HG03469 (cell line): ENCODE measurements at regions not wholly inside any gene's neighbourhood (a gene's known extent, or its start where the extent isn't known, plus 50 kb on each side); places are given as distances from the start of the nearest gene placed in this dataset.

ENCODE experiments used
- ATAC-seq: cut with Tn5 transposase; IDR thresholded peaks from one replicate; pipeline ENCODE4 v1.9.1; 2021; ENCODE audit warnings: mild to moderate bottlenecking, moderate library complexity, moderate number of reproducible peaks; ENCODE audit not compliant: unreplicated experiment

DNA sequence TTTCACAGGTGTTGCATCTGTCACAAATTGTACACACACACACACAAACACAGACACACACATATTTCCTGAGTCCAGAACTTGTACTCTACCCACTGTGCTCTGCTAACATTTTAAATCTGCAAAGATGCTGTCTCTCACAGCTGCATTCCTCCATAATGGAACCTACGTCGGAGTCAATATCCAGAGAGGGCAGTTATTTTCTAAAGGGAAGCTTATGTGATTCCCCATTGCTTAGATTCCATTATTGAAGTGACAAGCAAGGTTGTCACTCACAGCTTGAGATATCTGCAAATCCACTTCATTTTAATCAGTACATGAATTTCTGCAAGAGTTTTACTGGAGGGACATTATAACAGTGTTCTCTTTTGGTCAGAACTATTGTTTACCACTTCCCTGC lies 992.4 kb downstream of the NSUN3 start:
- ATAC-seq, result no peak

GRCh38 chr3:95082191-95082590 lies 1019.3 kb downstream of the NSUN3 start:
- no peak for ATAC-seq

DNA sequence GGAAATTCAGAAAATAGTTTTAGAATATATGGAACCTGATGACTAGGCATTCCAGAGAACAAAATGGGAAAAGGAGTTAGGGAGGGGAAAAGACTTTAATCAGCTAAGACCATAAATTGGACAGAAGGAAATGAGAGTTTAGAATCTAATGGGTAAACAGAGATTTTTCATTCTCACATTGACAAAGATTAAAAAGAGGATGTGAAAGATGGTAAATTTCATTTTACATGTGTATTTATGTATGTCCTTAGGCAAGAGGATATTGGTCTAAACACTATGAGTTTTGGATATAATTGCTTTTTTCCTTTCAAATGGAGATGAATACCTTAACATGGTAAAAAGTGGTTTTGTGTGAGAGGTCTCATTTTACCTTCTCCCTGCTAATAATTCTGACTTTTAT lies 1021.9 kb downstream of the NSUN3 start:
- ATAC-seq, result no peak

DNA sequence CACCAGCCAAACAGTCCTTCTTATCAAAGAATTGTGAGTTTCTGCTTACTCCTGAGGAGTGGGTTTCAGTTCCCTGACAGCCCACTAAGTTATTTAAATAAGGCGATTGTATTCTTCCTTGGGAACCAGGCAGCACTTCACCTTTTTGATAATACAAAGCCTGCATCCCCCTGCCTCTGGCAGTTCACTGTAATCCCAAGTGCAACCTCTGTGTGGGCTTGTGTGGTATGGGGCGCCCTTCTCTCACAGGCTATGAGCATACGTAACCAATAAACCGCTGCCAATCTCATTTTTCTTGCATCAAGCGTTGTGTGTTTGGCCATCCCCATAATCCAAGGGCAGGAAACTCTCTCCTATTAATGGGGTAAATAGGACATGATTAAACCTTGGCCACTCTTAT lies 1025.6 kb downstream of the NSUN3 start:
- ATAC-seq, result no peak

GRCh38 chr3:95097493-95097892 lies 1034.6 kb downstream of the NSUN3 start:
- ATAC-seq, result no peak

DNA sequence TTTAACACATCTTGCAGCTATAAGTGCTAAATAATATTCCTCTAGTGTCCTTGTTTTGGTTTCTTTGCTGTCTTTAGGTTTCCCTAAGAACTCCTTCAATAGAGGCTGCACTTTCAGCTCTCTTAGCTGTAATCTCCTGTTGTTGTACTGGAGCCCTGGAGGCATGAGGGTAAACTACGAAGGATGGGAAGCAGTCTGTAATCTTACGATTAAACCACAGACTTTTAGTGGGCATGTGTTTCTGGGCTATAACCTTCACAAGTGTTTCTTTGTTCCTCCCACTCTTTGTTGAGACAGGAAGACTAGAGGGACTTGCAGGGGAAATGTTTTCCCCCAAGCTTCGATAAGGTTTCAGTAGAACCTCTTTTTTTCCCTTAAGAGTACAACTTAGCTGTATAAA lies 1058.1 kb downstream of the NSUN3 start:
- ATAC-seq, result no peak

- no peak for ATAC-seq
Measured at GRCh38 chr3:95123104-95123503, 1060.2 kb downstream of the NSUN3 start.

DNA sequence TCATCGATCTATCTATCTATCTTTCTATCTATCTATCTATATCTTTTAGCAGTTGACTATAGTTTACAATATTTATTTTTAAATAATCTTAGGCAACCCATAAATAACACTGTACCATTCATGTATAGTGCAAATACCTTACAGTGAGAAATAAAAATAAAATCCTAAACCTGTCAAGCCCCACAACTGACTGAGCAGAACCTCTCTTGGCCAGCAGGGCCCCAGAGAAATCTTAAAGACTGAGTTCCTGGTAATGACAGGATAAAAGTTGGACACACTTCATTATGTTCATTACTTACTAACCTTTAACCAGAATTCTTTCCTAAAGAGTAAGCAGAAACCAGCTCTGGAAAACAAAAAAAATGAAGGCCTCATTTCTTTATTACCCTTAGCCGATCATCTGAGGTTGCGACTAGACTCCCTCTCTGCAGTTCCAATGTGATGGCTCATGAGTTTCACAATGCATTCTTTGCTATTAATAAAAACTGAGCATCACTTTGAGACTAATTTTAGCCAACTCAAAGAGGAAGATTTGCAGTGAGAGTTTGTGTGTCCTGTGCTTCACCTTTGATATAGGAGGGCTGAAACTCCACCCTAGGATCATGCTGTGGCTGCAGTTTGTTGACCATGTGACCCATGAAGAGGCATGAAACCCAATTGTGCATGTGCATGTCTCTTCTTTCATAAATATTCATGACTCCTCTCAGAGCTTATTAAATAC lies 1072.0 kb downstream of the NSUN3 start:
- ATAC-seq, result no peak

DNA sequence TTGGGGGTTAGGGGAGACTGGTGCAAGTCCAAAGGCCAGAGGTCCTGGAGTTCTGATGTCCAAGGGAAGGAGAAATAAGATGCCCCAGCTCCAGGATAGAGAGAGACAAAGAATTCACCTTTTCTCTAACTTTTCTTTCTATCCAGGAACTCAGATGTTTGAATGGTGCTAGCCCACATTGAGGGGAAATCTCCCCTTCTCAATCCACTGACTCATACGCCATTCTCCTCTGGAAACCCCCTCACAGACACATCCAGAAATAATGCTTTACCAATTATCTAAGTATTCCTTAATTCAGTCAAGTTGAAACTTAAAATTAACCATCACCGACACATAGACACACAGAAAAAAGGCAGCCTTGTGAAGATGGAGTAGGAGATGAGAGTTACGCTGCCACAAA lies 1085.2 kb downstream of the NSUN3 start:
- ATAC-seq, result no peak

GRCh38 chr3:95151590-95151989 lies 1088.7 kb downstream of the NSUN3 start:
- ATAC-seq, result no peak

GRCh38 chr3:95154766-95155165 lies 1091.9 kb downstream of the NSUN3 start:
- no peak for ATAC-seq

DNA sequence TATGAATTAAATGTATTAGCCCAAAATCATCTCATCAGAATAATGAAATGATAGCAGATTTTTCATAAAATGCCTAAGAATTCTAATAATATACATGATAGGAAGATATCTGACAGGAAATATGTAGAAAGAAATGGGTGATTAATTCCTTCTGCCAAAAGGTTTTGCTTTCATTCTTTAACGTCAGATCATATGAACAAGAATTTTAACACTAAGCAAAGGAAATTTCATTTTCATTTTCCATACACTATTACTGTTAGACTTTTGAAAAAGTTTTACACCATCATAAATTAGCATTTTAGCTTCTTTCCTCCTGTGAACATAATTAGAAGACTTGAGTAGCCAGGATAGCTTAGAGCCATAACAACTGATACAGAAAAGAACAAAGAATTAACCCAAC lies 1099.9 kb downstream of the NSUN3 start:
- ATAC-seq, result no peak

GRCh38 chr3:95167748-95168147 lies 1104.9 kb downstream of the NSUN3 start:
- no peak for ATAC-seq

DNA sequence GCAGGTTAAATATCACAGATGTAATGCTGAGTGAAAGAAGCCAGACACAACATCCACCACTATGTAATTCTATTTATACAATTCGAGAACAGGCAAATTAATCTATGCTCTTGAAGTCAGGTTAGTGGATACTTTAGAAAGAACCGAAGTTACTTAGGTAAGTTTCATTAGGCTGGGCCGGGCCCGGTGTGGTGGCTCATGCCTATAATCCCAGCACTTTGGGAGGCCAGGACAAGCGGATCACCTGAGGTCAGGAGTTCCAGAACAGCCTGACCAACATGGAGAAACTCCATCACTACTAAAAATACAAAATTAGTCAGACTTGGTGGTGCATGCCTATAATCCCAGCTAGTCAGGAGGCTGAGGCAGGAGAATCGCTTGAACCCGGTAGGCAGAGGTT lies 1105.7 kb downstream of the NSUN3 start:
- ATAC-seq, result no peak

GRCh38 chr3:95172164-95172943 lies 1109.5 kb downstream of the NSUN3 start:
- ATAC-seq, result no peak

DNA sequence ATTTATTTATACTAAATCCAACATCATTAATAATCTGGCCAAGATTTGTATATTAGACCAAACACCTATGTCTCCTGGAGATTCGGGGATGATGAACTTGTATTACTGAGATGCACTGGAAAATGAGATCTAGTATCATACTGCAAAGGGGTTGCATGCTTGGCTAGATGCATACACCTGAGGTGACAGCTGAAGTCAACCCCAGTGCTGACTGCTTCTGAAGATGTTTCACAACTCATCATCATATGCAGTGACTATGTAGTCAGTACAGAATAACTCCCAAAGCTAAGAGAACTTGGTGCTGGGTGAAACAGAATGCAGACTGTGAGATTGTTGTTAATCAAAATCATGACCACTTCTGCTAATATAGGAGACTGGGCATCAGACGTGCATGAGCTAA lies 1114.2 kb downstream of the NSUN3 start:
- no peak for ATAC-seq

- no peak for ATAC-seq
Measured at GRCh38 chr3:95184038-95184437, 1121.2 kb downstream of the NSUN3 start.

DNA sequence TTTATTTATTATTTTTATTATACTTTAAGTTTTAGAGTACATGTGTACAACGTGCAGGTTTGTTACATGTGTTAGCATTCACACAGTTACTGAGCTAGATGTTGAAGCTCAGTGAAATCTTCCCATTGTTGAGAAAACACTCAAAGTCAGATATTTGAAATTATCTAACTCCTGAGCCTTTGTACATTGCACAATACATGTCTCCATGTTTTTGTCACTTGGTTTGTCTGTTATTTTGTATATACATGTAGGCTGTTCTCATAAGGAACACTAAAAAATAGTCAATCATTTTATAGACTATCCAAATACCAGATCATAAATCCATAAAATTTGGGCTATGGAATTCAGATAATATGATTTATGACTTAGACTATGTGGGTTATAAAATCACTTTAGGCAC lies 1126.5 kb downstream of the NSUN3 start:
- no peak for ATAC-seq

DNA sequence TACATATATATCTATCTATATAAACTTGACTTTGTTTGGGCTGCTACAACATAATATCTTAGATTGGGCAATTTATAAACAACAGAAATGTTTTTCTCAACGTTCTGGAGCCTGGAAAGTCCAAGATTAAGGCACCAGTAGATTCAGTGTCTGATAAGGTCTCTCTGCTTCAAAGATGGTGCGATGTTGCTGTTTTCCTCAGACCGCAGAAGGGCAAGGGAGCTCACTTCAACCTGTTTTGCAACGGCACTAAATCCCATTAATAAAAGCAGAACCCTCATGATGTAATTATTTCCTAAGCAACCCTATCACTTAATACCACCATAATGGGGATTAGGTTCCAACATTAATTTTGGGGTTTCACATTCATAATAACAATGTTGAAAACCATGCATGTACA lies 1134.8 kb downstream of the NSUN3 start:
- ATAC-seq, result no peak

DNA sequence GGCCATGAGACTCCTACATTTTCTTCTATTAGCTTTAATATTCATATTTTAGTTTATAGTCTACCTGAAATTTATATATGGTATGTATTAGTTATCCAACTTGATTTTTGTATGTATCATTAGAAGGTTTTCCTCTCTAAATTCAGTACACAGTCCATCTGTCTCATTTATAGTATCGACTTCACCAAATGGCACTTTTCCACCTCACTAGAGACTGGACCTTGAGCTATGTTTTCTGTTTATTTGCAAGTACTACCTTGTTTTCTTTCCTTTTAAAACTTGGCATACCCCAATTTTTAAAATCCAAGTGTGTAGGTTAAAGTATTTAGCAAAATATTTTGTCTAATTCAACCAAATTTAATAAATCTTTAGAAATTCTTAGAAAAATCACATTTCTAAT lies 1137.5 kb downstream of the NSUN3 start:
- no peak for ATAC-seq

- no peak for ATAC-seq
Measured at GRCh38 chr3:95210878-95211277, 1148.0 kb downstream of the NSUN3 start.

- no peak for ATAC-seq
Measured at GRCh38 chr3:95212117-95212516, 1149.3 kb downstream of the NSUN3 start.
